Spleen (tissue), 7 donors: ENCODE measurements at regions not wholly inside any gene's neighbourhood (a gene's known extent, or its start where the extent isn't known, plus 50 kb on each side); places are given as distances from the start of the nearest gene placed in this dataset.

Experiments used
- CTCF ChIP-seq, 11 experiments: fragments of 200-600 bp in 7 of 11; fragments of 450-650 bp in 4 of 11; sonication (generic) in 4 of 11; IDR thresholded peaks in 8 of 11; conservative IDR thresholded peaks in 3 of 11; 1 replicate in 7 of 11; 2 replicates in 4 of 11; pipeline versions ENCODE4 v1.4.0 to v1.8.0; 2016 to 2021; ENCODE audit warnings: antibody characterized with exemption in 11 of 11, inconsistent platforms in 4 of 11, mild to moderate bottlenecking in 1 of 11
- POLR2A ChIP-seq, 3 donors: fragments of 450-650 bp; IDR thresholded peaks; one replicate each; pipeline ENCODE4 v1.5.1; 2017; ENCODE audit warnings: antibody characterized with exemption in 3 of 3, mild to moderate bottlenecking in 1 of 3
- donor health status: DM: no; HTN: no; CAD: no; lungs with moderate emphysema.
- donor health status: DM: no; HTN: no; CAD: no.
- donor health status: DM: no; HTN: no; CAD: no.

GRCh38 chr3:181947606-181948005, 235.9 kb downstream of the SOX2 start:
- no peak for TF ChIP-seq CTCF (IDR thresholded peaks at IDR 0.05 in 8 of 11, conservative IDR thresholded peaks at IDR 0.05 in 3 of 11)
- TF ChIP-seq POLR2A (IDR thresholded peaks at IDR 0.05) = no peak
